ENCODE measurements at regions not wholly inside any gene's neighbourhood (a gene's known extent, or its start where the extent isn't known, plus 50 kb on each side); places are given as distances from the start of the nearest gene placed in this dataset.

DNA sequence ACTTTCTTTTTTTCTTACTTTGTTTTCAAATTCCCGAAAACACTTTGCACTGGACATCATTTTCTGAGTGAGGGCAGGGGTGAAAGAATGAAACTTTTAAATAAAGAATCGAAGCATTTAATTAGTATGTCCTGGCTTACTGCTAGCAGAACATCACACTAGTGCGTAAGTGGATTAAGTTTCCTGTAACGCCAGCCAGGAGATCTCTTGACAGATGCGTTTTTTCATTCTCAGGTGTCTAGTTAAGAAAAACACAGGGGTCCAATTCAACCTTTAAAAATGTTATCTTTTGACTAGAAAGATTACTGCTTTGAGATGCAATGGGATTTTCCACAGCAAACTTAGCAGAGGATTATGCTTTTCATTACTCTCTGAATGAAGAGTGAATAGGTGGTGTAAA, 858.8 kb upstream of the EPHA7 start:
- no peak for ATAC-seq (ENCODE audit: insufficient read depth, low FRiP score)
- Histone ChIP-seq H3K27me3 (ENCODE audit: control insufficient read depth in 3 of 3, insufficient read depth in 3 of 3, low read length in 2 of 3) (no peaks in the 10 kb centered on the region), H3K9me3 (ENCODE audit: control insufficient read depth in 4 of 4, insufficient read depth in 3 of 4, low read length in 3 of 4) (no peaks in the 10 kb centered on the region), H3K9ac (ENCODE audit: insufficient read depth in 1 of 2, low read length in 2 of 2) (no peak overlapping the region), H3K4me1 (ENCODE audit: control insufficient read depth in 5 of 5, insufficient read depth in 5 of 5, low read length in 5 of 5) (no peaks in the 10 kb centered on the region), H3K36me3 (ENCODE audit: control insufficient read depth in 4 of 4, insufficient read depth in 4 of 4, low read length in 4 of 4) (no peaks in the 10 kb centered on the region), H3K27ac (ENCODE audit: low read depth in 1 of 2, low read length in 1 of 2) (no peak overlapping the region), H3K4me3 (no peak overlapping the region)
- DNase-seq = no peak
- TF ChIP-seq, protein P1, sequence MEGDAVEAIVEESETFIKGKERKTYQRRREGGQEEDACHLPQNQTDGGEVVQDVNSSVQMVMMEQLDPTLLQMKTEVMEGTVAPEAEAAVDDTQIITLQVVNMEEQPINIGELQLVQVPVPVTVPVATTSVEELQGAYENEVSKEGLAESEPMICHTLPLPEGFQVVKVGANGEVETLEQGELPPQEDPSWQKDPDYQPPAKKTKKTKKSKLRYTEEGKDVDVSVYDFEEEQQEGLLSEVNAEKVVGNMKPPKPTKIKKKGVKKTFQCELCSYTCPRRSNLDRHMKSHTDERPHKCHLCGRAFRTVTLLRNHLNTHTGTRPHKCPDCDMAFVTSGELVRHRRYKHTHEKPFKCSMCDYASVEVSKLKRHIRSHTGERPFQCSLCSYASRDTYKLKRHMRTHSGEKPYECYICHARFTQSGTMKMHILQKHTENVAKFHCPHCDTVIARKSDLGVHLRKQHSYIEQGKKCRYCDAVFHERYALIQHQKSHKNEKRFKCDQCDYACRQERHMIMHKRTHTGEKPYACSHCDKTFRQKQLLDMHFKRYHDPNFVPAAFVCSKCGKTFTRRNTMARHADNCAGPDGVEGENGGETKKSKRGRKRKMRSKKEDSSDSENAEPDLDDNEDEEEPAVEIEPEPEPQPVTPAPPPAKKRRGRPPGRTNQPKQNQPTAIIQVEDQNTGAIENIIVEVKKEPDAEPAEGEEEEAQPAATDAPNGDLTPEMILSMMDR (IDR thresholded peaks at IDR 0.05; ENCODE audit: control extremely low read depth, extremely low read depth) = no peak
- WGBS, 2 donors = 66 to 76% methylated on average over 5 of the region's 5 CpGs

DNA sequence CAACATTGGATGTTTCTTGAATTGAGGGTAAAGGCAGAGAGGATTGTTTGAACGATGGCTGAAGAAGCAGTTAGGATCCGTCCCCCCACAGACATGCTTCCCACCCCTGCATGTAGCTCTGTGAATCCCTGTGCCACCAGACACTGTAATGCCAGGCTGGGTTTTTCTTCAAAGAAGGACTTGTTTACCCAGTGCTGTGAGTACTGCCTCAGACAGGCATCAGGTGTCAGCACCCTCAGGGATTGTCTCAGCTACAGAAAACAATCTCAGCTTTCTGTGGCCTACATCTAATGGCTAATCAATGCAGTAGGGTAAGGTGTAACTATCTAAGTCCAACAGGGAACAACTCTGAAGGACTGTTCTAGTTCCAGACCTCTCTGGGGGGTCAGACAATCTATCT, 853.0 kb upstream of the EPHA7 start:
- DNase-seq (no peak), ATAC-seq (ENCODE audit: insufficient read depth, low FRiP score) (no peak)
- Histone ChIP-seq H3K9ac (ENCODE audit: insufficient read depth in 1 of 2, low read length in 2 of 2) (no peak overlapping the region), H3K4me1 (ENCODE audit: control insufficient read depth in 5 of 5, insufficient read depth in 5 of 5, low read length in 5 of 5) (peaks cover 0 to 11% (median 0%) of the 10 kb centered on the region in 5 donors), H3K36me3 (ENCODE audit: control insufficient read depth in 4 of 4, insufficient read depth in 4 of 4, low read length in 4 of 4) (no peaks in the 10 kb centered on the region), H3K27ac (ENCODE audit: low read depth in 1 of 2, low read length in 1 of 2) (no peak overlapping the region), H3K27me3 (ENCODE audit: control insufficient read depth in 3 of 3, insufficient read depth in 3 of 3, low read length in 2 of 3) (no peaks in the 10 kb centered on the region), H3K4me3 (no peak overlapping the region), H3K9me3 (ENCODE audit: control insufficient read depth in 4 of 4, insufficient read depth in 3 of 4, low read length in 3 of 4) (no peaks in the 10 kb centered on the region)
- 77 to 91% methylated on average over 2 of the region's 2 CpGs for WGBS, 2 donors
- TF ChIP-seq, protein P1 (IDR thresholded peaks at IDR 0.05; ENCODE audit: control extremely low read depth, extremely low read depth) = no peak

DNA sequence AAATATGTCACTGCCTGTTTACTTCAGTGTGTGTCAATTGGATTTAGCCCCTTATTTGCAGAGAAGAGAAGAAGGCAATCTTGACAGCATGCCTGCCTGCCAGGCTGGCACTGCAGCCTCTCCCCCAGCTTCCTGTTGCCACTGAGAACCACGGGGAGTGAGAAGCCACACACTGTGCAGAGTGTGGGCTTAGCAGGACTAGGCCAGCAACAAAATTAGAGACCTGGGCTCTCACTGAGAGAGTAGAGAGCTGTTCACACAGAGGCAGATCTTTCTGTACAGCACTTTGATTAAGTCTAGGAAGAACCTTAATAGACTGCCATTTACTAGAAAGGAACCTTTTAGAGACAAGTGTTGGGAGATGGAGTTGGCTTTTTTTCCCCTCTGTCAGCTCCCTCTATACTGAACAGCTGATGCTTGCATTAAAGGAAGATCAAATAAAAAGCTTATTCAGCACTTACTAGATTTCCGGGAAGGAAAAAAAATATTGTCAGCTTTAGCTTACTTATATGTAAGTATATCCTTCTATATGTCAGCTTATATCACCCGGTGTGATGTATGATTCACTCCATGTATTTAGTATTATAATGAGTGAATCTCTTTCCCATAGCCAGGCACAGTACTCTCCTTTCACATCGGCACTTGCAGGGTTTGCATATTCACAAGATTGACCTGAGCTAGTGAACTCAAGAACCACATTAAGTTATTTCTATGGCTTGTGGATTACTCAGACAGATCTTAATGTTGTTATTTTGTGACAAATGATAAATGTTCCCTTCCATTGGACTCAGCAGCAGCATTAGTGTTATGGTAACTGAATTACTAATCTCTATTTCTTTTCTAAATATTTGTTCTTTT, 851.0 kb upstream of the EPHA7 start:
- Histone ChIP-seq H3K36me3 (ENCODE audit: control insufficient read depth in 4 of 4, insufficient read depth in 4 of 4, low read length in 4 of 4) (no peaks in the 10 kb centered on the region), H3K27me3 (ENCODE audit: control insufficient read depth in 3 of 3, insufficient read depth in 3 of 3, low read length in 2 of 3) (no peaks in the 10 kb centered on the region), H3K4me1 (ENCODE audit: control insufficient read depth in 5 of 5, insufficient read depth in 5 of 5, low read length in 5 of 5) (peaks cover 0 to 11% (median 0%) of the 10 kb centered on the region in 5 donors), H3K9me3 (ENCODE audit: control insufficient read depth in 4 of 4, insufficient read depth in 3 of 4, low read length in 3 of 4) (no peaks in the 10 kb centered on the region), H3K9ac (ENCODE audit: insufficient read depth in 1 of 2, low read length in 2 of 2) (no peak overlapping the region), H3K27ac (ENCODE audit: low read depth in 1 of 2, low read length in 1 of 2) (no peak overlapping the region), H3K4me3 (no peak overlapping the region)
- 53 to 59% methylated on average over 4 of the region's 4 CpGs for WGBS, 2 donors
- ATAC-seq (ENCODE audit: insufficient read depth, low FRiP score) (no peak), DNase-seq (peak; percentile 19 to 56 (median 54))
- TF ChIP-seq, protein P1 (IDR thresholded peaks at IDR 0.05; ENCODE audit: control extremely low read depth, extremely low read depth) = no peak
